ENCODE measurements at regions not wholly inside any gene's neighbourhood (a gene's known extent, or its start where the extent isn't known, plus 50 kb on each side); places are given as distances from the start of the nearest gene placed in this dataset.

DNA sequence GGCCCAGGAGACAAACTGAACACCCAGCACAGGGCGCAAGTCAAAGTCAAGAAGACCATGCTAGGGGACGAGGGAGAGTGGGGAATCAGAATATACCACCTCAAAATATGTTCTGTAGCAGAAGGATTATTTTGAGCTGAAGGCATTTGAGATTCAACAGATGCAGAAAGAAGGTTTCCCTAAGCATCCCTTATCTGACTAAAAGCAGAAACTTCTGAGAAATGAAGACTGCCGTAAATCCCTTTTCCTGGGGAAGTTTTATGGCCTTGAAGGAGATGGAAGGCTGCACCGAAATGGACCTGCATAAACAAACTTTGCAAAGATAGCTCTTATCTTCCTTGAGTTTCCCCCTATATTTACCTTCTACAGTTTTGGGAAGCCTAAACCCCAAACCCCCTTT is 72.8 kb downstream of the PTTG1 start (continued):
- TF ChIP-seq TP53 (CRISPR knock-in tag; conservative IDR thresholded peaks at IDR 0.05) (no peak), IRF2 (CRISPR knock-in tag; IDR thresholded peaks at IDR 0.05) (no peak), ZNF34 (CRISPR knock-in tag; IDR thresholded peaks at IDR 0.05; ENCODE audit: borderline replicate concordance) (no peak), SP140L (CRISPR knock-in tag; IDR thresholded peaks at IDR 0.05; ENCODE audit: borderline replicate concordance) (no peak), RXRA (CRISPR knock-in tag; IDR thresholded peaks at IDR 0.05) (no peak), ZFP37 (CRISPR knock-in tag; IDR thresholded peaks at IDR 0.05; ENCODE audit: borderline replicate concordance) (no peak), PAXIP1 (CRISPR knock-in tag; conservative IDR thresholded peaks at IDR 0.05) (no peak), PRPF4 (IDR thresholded peaks at IDR 0.05; ENCODE audit: low read depth, low read length, poor library complexity, severe bottlenecking) (no peak), CHD4 (IDR thresholded peaks at IDR 0.05; ENCODE audit: borderline replicate concordance, low read length) (no peak)
- TF ChIP-seq, protein P1, sequence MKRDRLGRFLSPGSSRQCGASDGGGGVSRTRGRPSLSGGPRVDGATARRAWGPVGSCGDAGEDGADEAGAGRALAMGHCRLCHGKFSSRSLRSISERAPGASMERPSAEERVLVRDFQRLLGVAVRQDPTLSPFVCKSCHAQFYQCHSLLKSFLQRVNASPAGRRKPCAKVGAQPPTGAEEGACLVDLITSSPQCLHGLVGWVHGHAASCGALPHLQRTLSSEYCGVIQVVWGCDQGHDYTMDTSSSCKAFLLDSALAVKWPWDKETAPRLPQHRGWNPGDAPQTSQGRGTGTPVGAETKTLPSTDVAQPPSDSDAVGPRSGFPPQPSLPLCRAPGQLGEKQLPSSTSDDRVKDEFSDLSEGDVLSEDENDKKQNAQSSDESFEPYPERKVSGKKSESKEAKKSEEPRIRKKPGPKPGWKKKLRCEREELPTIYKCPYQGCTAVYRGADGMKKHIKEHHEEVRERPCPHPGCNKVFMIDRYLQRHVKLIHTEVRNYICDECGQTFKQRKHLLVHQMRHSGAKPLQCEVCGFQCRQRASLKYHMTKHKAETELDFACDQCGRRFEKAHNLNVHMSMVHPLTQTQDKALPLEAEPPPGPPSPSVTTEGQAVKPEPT (CRISPR knock-in tag; IDR thresholded peaks at IDR 0.05; ENCODE audit: low read depth), result no peak
- TF ChIP-seq, protein P2, sequence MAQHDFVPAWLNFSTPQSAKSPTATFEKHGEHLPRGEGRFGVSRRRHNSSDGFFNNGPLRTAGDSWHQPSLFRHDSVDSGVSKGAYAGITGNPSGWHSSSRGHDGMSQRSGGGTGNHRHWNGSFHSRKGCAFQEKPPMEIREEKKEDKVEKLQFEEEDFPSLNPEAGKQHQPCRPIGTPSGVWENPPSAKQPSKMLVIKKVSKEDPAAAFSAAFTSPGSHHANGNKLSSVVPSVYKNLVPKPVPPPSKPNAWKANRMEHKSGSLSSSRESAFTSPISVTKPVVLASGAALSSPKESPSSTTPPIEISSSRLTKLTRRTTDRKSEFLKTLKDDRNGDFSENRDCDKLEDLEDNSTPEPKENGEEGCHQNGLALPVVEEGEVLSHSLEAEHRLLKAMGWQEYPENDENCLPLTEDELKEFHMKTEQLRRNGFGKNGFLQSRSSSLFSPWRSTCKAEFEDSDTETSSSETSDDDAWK (CRISPR knock-in tag; IDR thresholded peaks at IDR 0.05), result no peak

Measured in HepG2 (cell line).